Neural cell (in vitro differentiated cells): ENCODE measurements at regions not wholly inside any gene's neighbourhood (a gene's known extent, or its start where the extent isn't known, plus 50 kb on each side); places are given as distances from the start of the nearest gene placed in this dataset.

ENCODE experiments used
- EP300 ChIP-seq: fragments of 450-650 bp; conservative IDR thresholded peaks from 2 replicates; pipeline ENCODE4 v1.6.1; 2014; ENCODE audit warnings: antibody characterized with exemption, mild to moderate bottlenecking, moderate library complexity; ENCODE audit not compliant: poor library complexity, severe bottlenecking
- EZH2 ChIP-seq: fragments of 200-600, 300-800 bp; shearing (Covaris generic), sonication (generic); IDR thresholded peaks from 2 replicates; pipeline ENCODE4 v1.6.1; 2014; ENCODE audit warnings: antibody characterized with exemption, low read length, borderline replicate concordance, mild to moderate bottlenecking; ENCODE audit not compliant: insufficient read depth, poor library complexity, severe bottlenecking
- POLR2AphosphoS5 ChIP-seq: IDR thresholded peaks from 2 replicates; pipeline ENCODE4 v1.6.1; 2012
- RAD21 ChIP-seq: fragments of 450-650 bp; conservative IDR thresholded peaks from 2 replicates; pipeline ENCODE4 v1.6.1; 2014; ENCODE audit warnings: antibody characterized with exemption, mild to moderate bottlenecking, moderate library complexity
- TAF1 ChIP-seq: IDR thresholded peaks from 2 replicates; pipeline ENCODE4 v1.6.1; 2012; ENCODE audit warnings: low read depth
- TF ChIP-seq, protein P1 (sequence below): fragments of 450-650 bp; IDR thresholded peaks from 2 replicates; pipeline ENCODE4 v1.5.1; 2014; ENCODE audit warnings: antibody characterized with exemption, mild to moderate bottlenecking, moderate library complexity; ENCODE audit not compliant: poor library complexity, severe bottlenecking
- TF ChIP-seq, protein P2 (sequence below): IDR thresholded peaks from 2 replicates; pipeline ENCODE4 v1.6.1; 2012; ENCODE audit warnings: borderline replicate concordance

DNA sequence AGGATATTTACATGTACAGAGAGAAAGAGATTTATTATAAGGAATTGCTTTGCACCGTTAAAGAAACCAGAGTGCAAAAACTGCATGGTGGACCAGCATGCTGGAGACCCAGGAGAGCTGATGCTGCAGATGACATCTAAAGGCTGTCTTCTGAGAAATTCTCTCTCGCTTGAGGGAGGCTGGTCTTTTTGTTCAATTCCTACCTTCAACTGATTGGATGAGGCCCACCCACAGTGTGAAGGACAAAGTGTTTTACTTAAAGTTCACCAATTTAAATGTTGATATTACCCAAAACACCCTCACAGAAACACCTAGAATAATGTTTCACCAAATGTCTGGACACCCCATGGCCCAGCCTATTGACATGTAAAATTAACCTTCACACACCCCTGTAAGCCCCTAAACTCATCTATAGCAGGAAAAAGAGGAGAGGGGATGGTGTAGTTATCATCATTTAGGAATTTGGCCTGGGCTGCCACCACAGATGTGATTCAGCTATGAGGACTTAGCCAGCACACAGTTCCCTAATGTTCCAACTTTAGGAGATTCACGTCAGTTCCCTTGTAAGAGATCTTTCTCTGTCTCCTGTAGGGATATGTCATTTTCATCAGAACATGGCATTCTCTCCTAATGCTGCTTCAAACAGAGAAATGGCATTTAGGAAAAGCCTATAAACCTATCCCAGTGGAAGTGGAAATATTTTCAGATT, 358.2 kb upstream of the TLE4 start:
- TF ChIP-seq POLR2AphosphoS5 (no peak), RAD21 (no peak), EP300 (no peak), TAF1 (no peak), EZH2 (no peak)
- TF ChIP-seq, protein P1, sequence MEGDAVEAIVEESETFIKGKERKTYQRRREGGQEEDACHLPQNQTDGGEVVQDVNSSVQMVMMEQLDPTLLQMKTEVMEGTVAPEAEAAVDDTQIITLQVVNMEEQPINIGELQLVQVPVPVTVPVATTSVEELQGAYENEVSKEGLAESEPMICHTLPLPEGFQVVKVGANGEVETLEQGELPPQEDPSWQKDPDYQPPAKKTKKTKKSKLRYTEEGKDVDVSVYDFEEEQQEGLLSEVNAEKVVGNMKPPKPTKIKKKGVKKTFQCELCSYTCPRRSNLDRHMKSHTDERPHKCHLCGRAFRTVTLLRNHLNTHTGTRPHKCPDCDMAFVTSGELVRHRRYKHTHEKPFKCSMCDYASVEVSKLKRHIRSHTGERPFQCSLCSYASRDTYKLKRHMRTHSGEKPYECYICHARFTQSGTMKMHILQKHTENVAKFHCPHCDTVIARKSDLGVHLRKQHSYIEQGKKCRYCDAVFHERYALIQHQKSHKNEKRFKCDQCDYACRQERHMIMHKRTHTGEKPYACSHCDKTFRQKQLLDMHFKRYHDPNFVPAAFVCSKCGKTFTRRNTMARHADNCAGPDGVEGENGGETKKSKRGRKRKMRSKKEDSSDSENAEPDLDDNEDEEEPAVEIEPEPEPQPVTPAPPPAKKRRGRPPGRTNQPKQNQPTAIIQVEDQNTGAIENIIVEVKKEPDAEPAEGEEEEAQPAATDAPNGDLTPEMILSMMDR = no peak
- TF ChIP-seq, protein P2, sequence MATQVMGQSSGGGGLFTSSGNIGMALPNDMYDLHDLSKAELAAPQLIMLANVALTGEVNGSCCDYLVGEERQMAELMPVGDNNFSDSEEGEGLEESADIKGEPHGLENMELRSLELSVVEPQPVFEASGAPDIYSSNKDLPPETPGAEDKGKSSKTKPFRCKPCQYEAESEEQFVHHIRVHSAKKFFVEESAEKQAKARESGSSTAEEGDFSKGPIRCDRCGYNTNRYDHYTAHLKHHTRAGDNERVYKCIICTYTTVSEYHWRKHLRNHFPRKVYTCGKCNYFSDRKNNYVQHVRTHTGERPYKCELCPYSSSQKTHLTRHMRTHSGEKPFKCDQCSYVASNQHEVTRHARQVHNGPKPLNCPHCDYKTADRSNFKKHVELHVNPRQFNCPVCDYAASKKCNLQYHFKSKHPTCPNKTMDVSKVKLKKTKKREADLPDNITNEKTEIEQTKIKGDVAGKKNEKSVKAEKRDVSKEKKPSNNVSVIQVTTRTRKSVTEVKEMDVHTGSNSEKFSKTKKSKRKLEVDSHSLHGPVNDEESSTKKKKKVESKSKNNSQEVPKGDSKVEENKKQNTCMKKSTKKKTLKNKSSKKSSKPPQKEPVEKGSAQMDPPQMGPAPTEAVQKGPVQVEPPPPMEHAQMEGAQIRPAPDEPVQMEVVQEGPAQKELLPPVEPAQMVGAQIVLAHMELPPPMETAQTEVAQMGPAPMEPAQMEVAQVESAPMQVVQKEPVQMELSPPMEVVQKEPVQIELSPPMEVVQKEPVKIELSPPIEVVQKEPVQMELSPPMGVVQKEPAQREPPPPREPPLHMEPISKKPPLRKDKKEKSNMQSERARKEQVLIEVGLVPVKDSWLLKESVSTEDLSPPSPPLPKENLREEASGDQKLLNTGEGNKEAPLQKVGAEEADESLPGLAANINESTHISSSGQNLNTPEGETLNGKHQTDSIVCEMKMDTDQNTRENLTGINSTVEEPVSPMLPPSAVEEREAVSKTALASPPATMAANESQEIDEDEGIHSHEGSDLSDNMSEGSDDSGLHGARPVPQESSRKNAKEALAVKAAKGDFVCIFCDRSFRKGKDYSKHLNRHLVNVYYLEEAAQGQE = no peak
